ENCODE measurements at regions not wholly inside any gene's neighbourhood (a gene's known extent, or its start where the extent isn't known, plus 50 kb on each side); places are given as distances from the start of the nearest gene placed in this dataset.

- no peak for TF ChIP-seq POLR2A (IDR thresholded peaks at IDR 0.05)
- TF ChIP-seq, protein P1, sequence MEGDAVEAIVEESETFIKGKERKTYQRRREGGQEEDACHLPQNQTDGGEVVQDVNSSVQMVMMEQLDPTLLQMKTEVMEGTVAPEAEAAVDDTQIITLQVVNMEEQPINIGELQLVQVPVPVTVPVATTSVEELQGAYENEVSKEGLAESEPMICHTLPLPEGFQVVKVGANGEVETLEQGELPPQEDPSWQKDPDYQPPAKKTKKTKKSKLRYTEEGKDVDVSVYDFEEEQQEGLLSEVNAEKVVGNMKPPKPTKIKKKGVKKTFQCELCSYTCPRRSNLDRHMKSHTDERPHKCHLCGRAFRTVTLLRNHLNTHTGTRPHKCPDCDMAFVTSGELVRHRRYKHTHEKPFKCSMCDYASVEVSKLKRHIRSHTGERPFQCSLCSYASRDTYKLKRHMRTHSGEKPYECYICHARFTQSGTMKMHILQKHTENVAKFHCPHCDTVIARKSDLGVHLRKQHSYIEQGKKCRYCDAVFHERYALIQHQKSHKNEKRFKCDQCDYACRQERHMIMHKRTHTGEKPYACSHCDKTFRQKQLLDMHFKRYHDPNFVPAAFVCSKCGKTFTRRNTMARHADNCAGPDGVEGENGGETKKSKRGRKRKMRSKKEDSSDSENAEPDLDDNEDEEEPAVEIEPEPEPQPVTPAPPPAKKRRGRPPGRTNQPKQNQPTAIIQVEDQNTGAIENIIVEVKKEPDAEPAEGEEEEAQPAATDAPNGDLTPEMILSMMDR (IDR thresholded peaks at IDR 0.05): no peak
These were observed 244.4 kb upstream of the C1orf174 start for GRCh38 chr1:4144349-4144971.

Data from right lobe of liver (tissue), 4 donors.